Fibroblast of the aortic adventitia (primary cell): ENCODE measurements at regions not wholly inside any gene's neighbourhood (a gene's known extent, or its start where the extent isn't known, plus 50 kb on each side); places are given as distances from the start of the nearest gene placed in this dataset.
"Not testable (repeated sequence)": the region's sequence is repeated elsewhere in the genome, so short reads cannot be mapped to it uniquely, and the experiment has no call there.

Source experiments
- DNase-seq: peaks from one replicate; pipeline ENCODE4 v3.0.0-alpha.2; 2010; ENCODE audit warnings: low read depth
- H3K4me3 ChIP-seq: 2 replicates; pipeline ENCODE4 v1.5.1; 2011; ENCODE audit warnings: low read depth, mild to moderate bottlenecking, control low read depth, low read length, moderate library complexity
- TF ChIP-seq, protein P1 (sequence below): IDR thresholded peaks from 2 replicates; pipeline ENCODE4 v1.5.1; 2011; ENCODE audit warnings: mild to moderate bottlenecking, low read length, control low read depth, inconsistent platforms; ENCODE audit not compliant: insufficient read depth

DNA sequence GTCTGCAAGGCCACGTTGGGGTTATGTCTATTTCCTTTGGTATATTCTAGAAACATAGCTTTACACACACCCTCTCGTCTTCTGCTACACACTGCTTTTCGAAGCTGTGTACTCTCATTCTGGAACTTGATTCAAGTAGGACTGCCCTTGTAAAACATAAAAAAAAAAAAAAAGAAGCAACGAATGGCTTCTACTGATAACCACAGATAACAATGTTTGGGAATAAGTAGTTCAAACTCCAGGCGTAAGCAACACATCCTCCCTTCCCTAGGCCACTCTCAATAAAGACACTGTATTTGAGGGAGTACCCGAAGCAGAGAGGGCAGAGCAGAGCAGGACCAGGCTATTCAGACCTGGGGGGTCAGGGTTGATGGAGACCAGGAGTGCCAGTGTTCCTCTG is 496.7 kb downstream of the MATN1 start:
- TF ChIP-seq, protein P1, sequence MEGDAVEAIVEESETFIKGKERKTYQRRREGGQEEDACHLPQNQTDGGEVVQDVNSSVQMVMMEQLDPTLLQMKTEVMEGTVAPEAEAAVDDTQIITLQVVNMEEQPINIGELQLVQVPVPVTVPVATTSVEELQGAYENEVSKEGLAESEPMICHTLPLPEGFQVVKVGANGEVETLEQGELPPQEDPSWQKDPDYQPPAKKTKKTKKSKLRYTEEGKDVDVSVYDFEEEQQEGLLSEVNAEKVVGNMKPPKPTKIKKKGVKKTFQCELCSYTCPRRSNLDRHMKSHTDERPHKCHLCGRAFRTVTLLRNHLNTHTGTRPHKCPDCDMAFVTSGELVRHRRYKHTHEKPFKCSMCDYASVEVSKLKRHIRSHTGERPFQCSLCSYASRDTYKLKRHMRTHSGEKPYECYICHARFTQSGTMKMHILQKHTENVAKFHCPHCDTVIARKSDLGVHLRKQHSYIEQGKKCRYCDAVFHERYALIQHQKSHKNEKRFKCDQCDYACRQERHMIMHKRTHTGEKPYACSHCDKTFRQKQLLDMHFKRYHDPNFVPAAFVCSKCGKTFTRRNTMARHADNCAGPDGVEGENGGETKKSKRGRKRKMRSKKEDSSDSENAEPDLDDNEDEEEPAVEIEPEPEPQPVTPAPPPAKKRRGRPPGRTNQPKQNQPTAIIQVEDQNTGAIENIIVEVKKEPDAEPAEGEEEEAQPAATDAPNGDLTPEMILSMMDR: no peak
- no peak overlapping the region for H3K4me3 ChIP-seq
- DNase-seq: no peak

DNA sequence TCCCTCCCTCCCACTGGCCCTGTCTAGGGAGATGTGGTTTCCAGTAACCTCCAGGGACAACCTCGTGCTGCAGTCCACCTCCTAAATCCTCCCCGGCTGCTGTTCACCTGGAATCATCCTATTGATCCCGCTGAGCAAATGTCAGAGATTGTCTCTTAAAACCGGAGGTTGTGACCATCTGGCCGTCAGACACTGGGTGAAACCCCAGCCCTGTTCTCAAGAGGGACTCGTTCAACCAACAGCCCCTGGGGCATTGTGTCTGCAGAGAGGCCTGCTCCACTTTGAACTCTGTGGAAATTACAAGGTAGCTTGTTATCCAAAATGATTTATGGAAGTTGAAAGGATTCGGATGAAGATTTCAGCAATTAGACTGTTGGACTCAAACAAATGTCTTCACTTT is 498.0 kb downstream of the MATN1 start:
- TF ChIP-seq, protein P1: no peak
- no peak for DNase-seq
- no peak overlapping the region for H3K4me3 ChIP-seq

DNA sequence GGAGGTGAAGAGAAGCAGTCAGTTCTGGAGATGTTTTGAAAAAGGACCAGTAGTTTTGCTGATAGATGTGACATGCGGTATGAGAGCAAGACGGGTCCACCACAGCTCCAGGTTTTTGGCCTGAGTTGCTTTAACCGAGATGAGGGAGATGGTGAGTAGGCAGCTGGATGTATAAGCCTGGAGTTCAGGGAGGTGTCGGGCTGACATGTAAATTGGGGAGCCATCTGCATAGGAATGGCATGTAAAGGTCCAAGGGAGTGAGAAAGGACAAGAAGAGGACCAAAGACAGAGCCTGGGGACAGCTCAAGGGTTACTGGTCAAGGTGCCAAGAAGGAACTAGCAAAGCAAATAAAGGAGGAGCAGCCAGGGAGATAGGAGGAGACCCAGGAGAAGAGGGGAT is 503.7 kb downstream of the MATN1 start:
- no peak overlapping the region for H3K4me3 ChIP-seq
- no peak for DNase-seq
- TF ChIP-seq, protein P1: no peak

DNA sequence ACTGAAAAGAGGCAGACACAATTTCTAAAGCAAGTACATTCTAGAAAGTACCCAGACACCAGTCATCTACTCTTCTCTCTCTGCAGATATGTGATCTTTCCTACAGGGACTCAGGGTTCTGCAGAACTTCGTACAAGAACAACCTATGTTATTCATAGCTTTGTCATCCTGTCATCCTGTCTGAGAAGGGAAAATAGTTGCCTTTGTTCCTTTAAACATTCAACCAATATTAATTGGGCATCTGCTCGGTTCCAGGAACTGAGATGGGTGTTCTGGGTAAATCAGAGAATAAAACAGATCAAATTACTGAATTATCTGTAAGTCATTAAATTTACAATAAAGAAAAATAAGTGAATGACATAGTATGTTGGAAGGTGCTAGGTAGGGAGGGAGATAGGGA is 504.9 kb downstream of the MATN1 start:
- TF ChIP-seq, protein P1: no peak
- no peak overlapping the region for H3K4me3 ChIP-seq
- DNase-seq: no peak

DNA sequence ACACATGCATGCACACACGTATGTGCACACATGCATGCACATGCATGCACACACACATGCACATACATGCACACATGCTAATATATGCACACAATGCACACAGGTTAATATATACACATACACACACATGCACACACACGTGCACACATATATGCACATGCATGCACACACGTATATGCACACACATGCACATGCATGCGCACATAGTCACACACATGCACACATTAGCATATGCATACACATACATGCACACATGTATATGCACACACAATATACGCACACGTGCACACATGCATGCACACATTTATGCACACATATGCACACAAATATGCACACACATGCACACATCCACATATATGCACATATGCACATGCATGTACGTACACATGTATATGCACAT is 506.8 kb downstream of the MATN1 start:
- H3K4me3 ChIP-seq: no peak overlapping the region
- TF ChIP-seq, protein P1: no peak
- DNase-seq: no peak

GRCh38 chr1:30213936-30214335 is 509.4 kb downstream of the MATN1 start:
- TF ChIP-seq, protein P1: no peak
- no peak overlapping the region for H3K4me3 ChIP-seq
- DNase-seq: no peak

GRCh38 chr1:30207962-30208361 is 515.4 kb downstream of the MATN1 start:
- DNase-seq, H3K4me3 ChIP-seq: not testable (repeated sequence)

DNA sequence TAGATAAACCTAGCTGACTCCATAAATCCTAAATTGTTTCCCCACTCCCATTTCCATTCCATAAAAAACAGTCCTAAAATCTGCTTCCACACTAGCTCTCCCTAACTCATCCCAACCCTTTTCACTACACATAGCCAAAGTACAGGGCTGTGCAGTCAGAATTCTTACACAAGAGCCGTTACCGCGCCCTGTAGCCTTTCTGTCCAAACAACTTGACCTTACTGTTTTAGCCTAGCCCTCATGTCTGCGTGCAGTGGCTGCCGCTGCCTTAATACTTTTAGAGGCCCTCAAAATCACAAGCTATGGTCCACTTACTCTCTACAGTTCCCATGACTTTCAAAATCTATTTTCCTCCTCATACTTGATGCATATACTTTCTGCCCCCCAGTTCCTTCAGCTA is 516.8 kb downstream of the MATN1 start:
- DNase-seq, H3K4me3 ChIP-seq: not testable (repeated sequence)

DNA sequence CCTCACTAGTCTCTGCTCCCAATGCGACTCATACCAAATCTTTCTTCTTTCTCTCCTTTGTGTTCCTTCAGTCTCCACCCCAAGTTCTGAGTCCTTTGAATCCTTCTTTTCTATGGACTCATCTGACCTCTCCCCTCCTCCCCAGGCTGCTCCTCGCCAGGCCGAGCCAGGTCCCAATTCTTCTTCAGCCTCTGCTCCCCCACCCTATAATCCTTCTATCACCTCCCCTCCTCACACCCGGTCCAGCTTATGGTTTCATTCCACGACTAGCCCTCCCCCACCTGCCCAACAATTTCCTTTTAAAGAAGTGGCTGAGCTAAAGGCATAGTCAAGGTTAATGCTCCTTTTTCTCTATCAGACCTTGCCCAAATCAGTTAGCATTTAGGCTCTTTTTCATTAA is 518.5 kb downstream of the MATN1 start:
- not testable (repeated sequence) for DNase-seq, H3K4me3 ChIP-seq
